PC-9 (cell line): ENCODE measurements at regions not wholly inside any gene's neighbourhood (a gene's known extent, or its start where the extent isn't known, plus 50 kb on each side); places are given as distances from the start of the nearest gene placed in this dataset.

ENCODE experiments used
- BruUV-seq: library from RNA; stranded (reverse); fragments of 400-500 nt; replicated peaks from 2 replicates; lab custom pipeline; 2021; lab: Mats Ljungman, UMichigan
- CTCF ChIA-PET: fragments of 300-600 bp; sonication (Branson Sonifier 250); formaldehyde crosslinking; loops from one replicate; lab custom pipeline; 2022; ENCODE audit warnings: antibody characterized with exemption; lab: Charles Lee
- POLR2A ChIA-PET: fragments of 300-600 bp; sonication (Branson Sonifier 250); formaldehyde crosslinking; loops from one replicate; lab custom pipeline; 2022; ENCODE audit warnings: antibody characterized with exemption; ENCODE audit not compliant: unreplicated experiment; lab: Charles Lee
- DNase-seq, 2 experiments: peaks; one replicate each; pipeline versions ENCODE4 v3.0.0 to v3.0.0-alpha.2; 2015 to 2022; ENCODE audit warnings: mixed read lengths in 1 of 2
- H2AFZ ChIP-seq: fragments of 200-600 bp; sonication (generic); 2 replicates; pipeline ENCODE4 v1.8.1; 2017; ENCODE audit warnings: antibody characterized with exemption
- H3F3A ChIP-seq: fragments of 200-600 bp; sonication (generic); 2 replicates; pipeline ENCODE4 v1.8.1; 2017; ENCODE audit warnings: antibody characterized with exemption, mild to moderate bottlenecking, low read depth; ENCODE audit not compliant: insufficient read depth
- H3K27ac ChIP-seq: fragments of 200-600 bp; sonication (generic); 2 replicates; pipeline ENCODE4 v1.6.1; 2016; ENCODE audit warnings: mixed run types
- H3K27me3 ChIP-seq: fragments of 200-600 bp; sonication (generic); 2 replicates; pipeline ENCODE4 v1.6.1; 2016; ENCODE audit warnings: low read depth, mixed run types; ENCODE audit not compliant: insufficient read depth
- H3K36me3 ChIP-seq: fragments of 200-600 bp; sonication (generic); 2 replicates; pipeline ENCODE4 v1.6.1; 2016; ENCODE audit warnings: low read depth, mixed run types
- H3K4me1 ChIP-seq: fragments of 200-600 bp; sonication (generic); replicated peaks from 2 replicates; pipeline ENCODE4 v1.6.1; 2016; ENCODE audit warnings: mixed run types; ENCODE audit not compliant: insufficient read depth
- H3K4me2 ChIP-seq: fragments of 200-600 bp; sonication (generic); 2 replicates; pipeline ENCODE4 v1.6.1; 2017; ENCODE audit warnings: mixed run types
- H3K4me3 ChIP-seq: fragments of 200-600 bp; sonication (generic); 2 replicates; pipeline ENCODE4 v1.6.1; 2016; ENCODE audit warnings: mixed run types
- H3K79me2 ChIP-seq: fragments of 200-600 bp; sonication (generic); 2 replicates; pipeline ENCODE4 v1.6.1; 2017; ENCODE audit warnings: low read depth, mixed run types
- H3K9me2 ChIP-seq: fragments of 200-600 bp; sonication (generic); 2 replicates; pipeline ENCODE4 v1.8.1; 2017; ENCODE audit warnings: mild to moderate bottlenecking; ENCODE audit not compliant: insufficient read depth
- H3K9me3 ChIP-seq: fragments of 200-600 bp; sonication (generic); 2 replicates; pipeline ENCODE4 v1.8.1; 2016; ENCODE audit warnings: low read depth; ENCODE audit not compliant: insufficient read depth
- H4K20me1 ChIP-seq: fragments of 200-600 bp; sonication (generic); 2 replicates; pipeline ENCODE4 v1.8.1; 2017; ENCODE audit not compliant: insufficient read depth
- CTCF ChIP-seq: fragments of 200-600 bp; sonication (generic); conservative IDR thresholded peaks from 2 replicates; pipeline ENCODE4 v1.6.1; 2017; ENCODE audit warnings: mixed run types, antibody characterized with exemption, mild to moderate bottlenecking, moderate library complexity
- EZH2 ChIP-seq: fragments of 200-600 bp; sonication (generic); IDR thresholded peaks from 2 replicates; pipeline ENCODE4 v1.8.0; 2017; ENCODE audit warnings: antibody characterized with exemption, low read depth
- intact Hi-C: fragments of 100-400 bp; cut with micrococcal nuclease; formaldehyde crosslinking; loops from one replicate; pipeline ENCODE4 v1.10.0; 2022; ENCODE audit not compliant: unreplicated experiment

- H3K79me2 ChIP-seq: no peaks in the 10 kb centered on the region
- intact Hi-C loops: no loop called here
- no peaks in the 10 kb centered on the region for H4K20me1 ChIP-seq
- H3K27ac ChIP-seq: no peak overlapping the region
- no peaks in the 10 kb centered on the region for H3K36me3 ChIP-seq
- no peaks in the 10 kb centered on the region for H3K27me3 ChIP-seq
- H3K4me2 ChIP-seq: no peak overlapping the region
- H3K9me2 ChIP-seq: no peaks in the 10 kb centered on the region
- ChIA-PET CTCF (no interaction called here), POLR2A (no interaction called here)
- TF ChIP-seq CTCF (no peak), EZH2 (no peak)
- no TSS peak for BruUV-seq
- no peaks in the 10 kb centered on the region for H3K4me1 ChIP-seq
- no peaks in the 10 kb centered on the region for H3K9me3 ChIP-seq
- no peak overlapping the region for H3K4me3 ChIP-seq
- no peaks in the 10 kb centered on the region for H3F3A ChIP-seq
- no peak overlapping the region for H2AFZ ChIP-seq
- no peak for DNase-seq
Observed at GRCh38 chr4:115675719-115676118, 562.3 kb upstream of the NDST4 start.

GRCh38 chr4:115674485-115674884 is 561.1 kb upstream of the NDST4 start:
- H3K4me2 ChIP-seq: no peak overlapping the region
- H3K4me1 ChIP-seq: no peaks in the 10 kb centered on the region
- ChIA-PET POLR2A (no interaction called here), CTCF (no interaction called here)
- H3K9me3 ChIP-seq: no peaks in the 10 kb centered on the region
- no TSS peak for BruUV-seq
- TF ChIP-seq CTCF (no peak), EZH2 (no peak)
- no peaks in the 10 kb centered on the region for H3K36me3 ChIP-seq
- no peak for DNase-seq
- H3K4me3 ChIP-seq: no peak overlapping the region
- H3K27ac ChIP-seq: no peak overlapping the region
- intact Hi-C loops: no loop called here
- H3K79me2 ChIP-seq: no peaks in the 10 kb centered on the region
- no peaks in the 10 kb centered on the region for H3F3A ChIP-seq
- no peaks in the 10 kb centered on the region for H3K27me3 ChIP-seq
- no peaks in the 10 kb centered on the region for H4K20me1 ChIP-seq
- H3K9me2 ChIP-seq: no peaks in the 10 kb centered on the region
- H2AFZ ChIP-seq: no peak overlapping the region

- H3K79me2 ChIP-seq: no peaks in the 10 kb centered on the region
- H3F3A ChIP-seq: no peaks in the 10 kb centered on the region
- ChIA-PET POLR2A (no interaction called here), CTCF (no interaction called here)
- TF ChIP-seq EZH2 (no peak), CTCF (no peak)
- H3K9me2 ChIP-seq: no peaks in the 10 kb centered on the region
- no peaks in the 10 kb centered on the region for H3K36me3 ChIP-seq
- no peak overlapping the region for H3K4me2 ChIP-seq
- H3K4me3 ChIP-seq: no peak overlapping the region
- H3K27ac ChIP-seq: no peak overlapping the region
- intact Hi-C loops: no loop called here
- no peaks in the 10 kb centered on the region for H3K9me3 ChIP-seq
- H2AFZ ChIP-seq: no peak overlapping the region
- no peaks in the 10 kb centered on the region for H4K20me1 ChIP-seq
- H3K27me3 ChIP-seq: no peaks in the 10 kb centered on the region
- DNase-seq: no peak
- no TSS peak for BruUV-seq
- no peaks in the 10 kb centered on the region for H3K4me1 ChIP-seq
Observed at GRCh38 chr4:115671581-115671980, 558.2 kb upstream of the NDST4 start.
